AG10803 (cell line): ENCODE measurements at regions not wholly inside any gene's neighbourhood (a gene's known extent, or its start where the extent isn't known, plus 50 kb on each side); places are given as distances from the start of the nearest gene placed in this dataset.

Source experiments
- DNase-seq: peaks from one replicate; pipeline ENCODE4 v3.0.0; 2010; ENCODE audit warnings: low read depth
- H3K4me3 ChIP-seq: 2 replicates; pipeline ENCODE4 v1.5.1; 2011; ENCODE audit warnings: mild to moderate bottlenecking, low read length, control low read depth
- TF ChIP-seq, protein P1 (sequence below): conservative IDR thresholded peaks from 2 replicates; pipeline ENCODE4 v1.5.1; 2011; ENCODE audit warnings: mild to moderate bottlenecking, low read length, control low read depth, inconsistent platforms

DNA sequence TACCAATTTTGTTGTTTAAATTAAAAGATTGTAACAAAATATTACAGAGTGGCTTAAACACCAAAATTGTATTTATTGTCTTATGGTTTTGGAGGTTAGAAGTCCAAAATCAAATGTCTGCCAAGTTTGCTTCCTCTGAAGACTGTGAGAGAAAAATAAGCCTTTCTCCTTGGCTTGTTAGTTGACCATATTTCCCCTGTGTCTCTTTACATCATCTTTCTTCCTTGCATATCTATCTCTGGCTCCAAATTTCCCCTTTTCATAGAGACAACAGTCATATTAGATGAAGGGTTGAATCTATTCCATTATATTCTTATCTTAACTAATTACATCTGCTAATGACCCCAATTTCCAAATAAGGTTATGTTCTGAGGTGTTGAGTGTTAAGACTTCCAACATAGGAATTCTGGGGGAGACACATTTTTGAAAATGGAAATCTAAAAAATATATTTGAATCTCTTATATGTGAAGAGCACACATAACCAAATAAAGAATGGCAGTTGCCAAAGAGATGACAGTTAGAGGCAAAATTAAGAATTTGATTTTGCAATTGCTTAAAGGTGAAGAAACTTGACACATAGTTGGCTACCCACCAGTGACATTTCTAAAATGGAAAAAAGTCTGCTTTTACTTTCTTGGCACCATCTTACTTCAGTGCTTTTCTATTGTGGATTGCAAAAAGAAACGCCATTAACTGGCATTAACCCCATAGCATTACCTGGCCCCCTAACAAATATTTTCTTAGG, 407.2 kb downstream of the FSCB start:
- H3K4me3 ChIP-seq, result no peak overlapping the region
- no peak for DNase-seq
- TF ChIP-seq, protein P1, sequence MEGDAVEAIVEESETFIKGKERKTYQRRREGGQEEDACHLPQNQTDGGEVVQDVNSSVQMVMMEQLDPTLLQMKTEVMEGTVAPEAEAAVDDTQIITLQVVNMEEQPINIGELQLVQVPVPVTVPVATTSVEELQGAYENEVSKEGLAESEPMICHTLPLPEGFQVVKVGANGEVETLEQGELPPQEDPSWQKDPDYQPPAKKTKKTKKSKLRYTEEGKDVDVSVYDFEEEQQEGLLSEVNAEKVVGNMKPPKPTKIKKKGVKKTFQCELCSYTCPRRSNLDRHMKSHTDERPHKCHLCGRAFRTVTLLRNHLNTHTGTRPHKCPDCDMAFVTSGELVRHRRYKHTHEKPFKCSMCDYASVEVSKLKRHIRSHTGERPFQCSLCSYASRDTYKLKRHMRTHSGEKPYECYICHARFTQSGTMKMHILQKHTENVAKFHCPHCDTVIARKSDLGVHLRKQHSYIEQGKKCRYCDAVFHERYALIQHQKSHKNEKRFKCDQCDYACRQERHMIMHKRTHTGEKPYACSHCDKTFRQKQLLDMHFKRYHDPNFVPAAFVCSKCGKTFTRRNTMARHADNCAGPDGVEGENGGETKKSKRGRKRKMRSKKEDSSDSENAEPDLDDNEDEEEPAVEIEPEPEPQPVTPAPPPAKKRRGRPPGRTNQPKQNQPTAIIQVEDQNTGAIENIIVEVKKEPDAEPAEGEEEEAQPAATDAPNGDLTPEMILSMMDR, result no peak

DNA sequence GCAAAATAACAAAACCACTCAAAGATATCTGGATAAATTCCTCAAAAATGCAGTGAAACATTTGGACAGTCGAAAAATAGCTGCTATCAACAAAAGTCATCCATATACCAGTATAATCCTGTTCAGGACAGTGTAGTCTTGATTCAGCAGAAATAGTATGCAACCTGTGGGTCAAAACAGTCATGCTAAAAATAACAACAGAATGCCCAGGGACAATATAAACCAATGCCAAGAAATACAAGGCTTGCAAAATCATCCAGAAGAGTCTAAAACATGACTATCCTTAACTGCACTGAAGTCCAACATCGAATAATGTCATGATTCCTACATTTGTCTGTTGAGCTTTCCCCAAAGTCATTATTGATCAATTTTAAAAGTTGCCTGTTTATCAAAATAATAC, 425.9 kb downstream of the FSCB start:
- TF ChIP-seq, protein P1, result no peak

DNA sequence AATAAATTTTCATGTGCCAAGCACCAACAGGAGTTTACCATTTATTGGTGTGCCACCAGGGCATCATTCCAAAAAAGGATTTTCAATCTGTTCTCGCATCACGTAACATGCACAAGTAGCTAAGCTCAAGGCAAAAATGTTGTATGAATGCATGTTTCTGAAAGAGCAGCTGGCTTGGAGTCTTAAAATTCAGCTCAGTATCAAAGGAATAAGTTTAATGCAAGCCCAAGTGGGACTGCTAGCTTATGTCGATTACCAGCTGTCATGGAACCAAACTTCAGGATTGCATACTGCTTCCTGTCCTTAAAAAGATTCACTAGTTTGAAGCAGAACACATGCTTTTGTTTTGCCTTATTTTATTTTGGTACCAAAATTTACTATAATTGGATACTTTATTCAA, 437.0 kb downstream of the FSCB start:
- DNase-seq, result no peak
- TF ChIP-seq, protein P1, result no peak
- no peak overlapping the region for H3K4me3 ChIP-seq

More for the DNA sequence above, 425.9 kb downstream of the FSCB start:
- DNase-seq, result no peak
- no peak overlapping the region for H3K4me3 ChIP-seq

DNA sequence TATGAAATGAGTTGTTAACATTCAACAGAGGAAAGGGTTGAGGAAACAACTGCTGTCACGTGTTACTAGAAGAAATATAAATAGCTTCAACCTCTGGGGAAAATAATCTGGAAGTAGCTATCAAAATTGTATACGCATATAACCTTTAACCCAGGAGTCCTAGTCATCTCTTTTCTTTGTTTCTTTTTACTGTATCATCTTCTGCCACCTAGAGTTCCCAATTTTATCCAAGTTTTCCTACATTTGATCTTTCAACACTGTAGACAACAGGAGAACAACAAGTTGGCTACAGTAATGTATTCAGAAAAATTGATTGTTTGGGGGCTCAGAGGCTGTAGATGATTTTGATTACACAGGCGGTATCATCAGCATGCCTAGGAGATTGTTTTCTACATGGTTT, 453.7 kb downstream of the FSCB start:
- DNase-seq, result no peak
- TF ChIP-seq, protein P1, result no peak
- H3K4me3 ChIP-seq, result no peak overlapping the region

DNA sequence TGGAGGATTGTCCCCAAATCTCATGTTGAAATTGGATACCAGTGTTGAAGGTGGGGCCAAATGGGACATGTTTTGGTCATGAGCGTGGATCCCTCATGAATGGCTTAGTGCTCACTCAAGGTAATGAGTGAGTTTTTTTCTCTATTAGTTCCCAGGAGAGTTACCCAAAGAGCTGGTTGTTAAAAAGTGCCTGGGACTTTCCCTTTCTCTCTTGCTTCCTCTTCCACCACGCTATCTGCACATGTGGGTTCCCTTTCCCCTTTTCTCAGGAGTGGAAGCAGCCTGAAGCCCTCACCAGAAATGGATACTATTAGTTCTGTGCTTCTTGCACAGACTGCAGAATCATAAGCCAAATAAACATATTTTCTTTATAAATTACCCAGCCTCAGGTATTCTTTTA, 465.4 kb downstream of the FSCB start:
- H3K4me3 ChIP-seq, result no peak overlapping the region
- DNase-seq, result no peak
- TF ChIP-seq, protein P1, result no peak

DNA sequence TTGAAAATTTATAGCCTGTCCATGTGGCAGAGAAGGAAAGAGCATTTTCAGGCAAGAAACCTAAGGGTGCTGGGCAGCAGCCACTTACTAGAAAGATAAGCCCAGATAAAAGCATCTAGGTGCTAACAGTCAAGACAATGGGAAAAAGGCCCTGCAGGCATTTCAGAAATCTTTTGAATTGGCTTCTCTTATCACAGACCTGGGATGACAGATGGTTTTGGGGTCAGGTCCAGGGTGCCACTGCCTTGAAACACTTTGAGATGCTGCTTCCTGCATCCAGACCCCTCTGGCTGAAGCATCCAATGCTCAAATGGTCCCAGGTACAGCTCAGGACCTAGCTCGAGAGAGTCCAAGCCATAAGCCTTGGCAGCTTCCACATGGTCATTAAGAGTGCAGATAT, 466.5 kb downstream of the FSCB start:
- H3K4me3 ChIP-seq, result no peak overlapping the region
- no peak for DNase-seq
- TF ChIP-seq, protein P1, result no peak

DNA sequence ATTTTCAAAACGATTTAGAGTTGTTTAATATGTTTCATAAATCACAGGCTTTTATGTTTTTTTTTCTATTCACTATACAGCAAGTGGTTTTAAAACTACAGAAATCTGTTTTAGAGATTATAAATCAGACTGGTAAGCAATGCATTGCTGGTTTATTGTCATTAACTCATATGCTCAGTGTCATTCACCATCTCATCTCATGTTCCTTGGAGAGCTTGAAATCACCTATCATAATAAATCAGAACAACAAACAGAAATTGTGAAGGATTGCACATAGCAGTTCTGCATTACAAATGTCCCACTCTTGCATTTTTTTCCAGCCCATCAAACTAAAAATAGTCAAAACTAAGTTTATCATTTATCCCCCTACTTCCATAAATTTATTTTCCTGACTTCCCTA, 470.8 kb downstream of the FSCB start:
- H3K4me3 ChIP-seq, result no peak overlapping the region
- TF ChIP-seq, protein P1, result no peak

More for the DNA sequence above, 470.8 kb downstream of the FSCB start:
- no peak for DNase-seq
